CD4-positive, alpha-beta T cell treated with Interleukin-15 for 4 hours (primary cell): ENCODE measurements at regions not wholly inside any gene's neighbourhood (a gene's known extent, or its start where the extent isn't known, plus 50 kb on each side); places are given as distances from the start of the nearest gene placed in this dataset.

Experiments
- DNase-seq: peaks from one replicate; pipeline ENCODE4 v3.0.0-alpha.2; 2020; ENCODE audit warnings: low spot score

- DNase-seq = no peak
Measured at GRCh38 chr1:98068016-98068415, 147.2 kb upstream of the DPYD start.

DNA sequence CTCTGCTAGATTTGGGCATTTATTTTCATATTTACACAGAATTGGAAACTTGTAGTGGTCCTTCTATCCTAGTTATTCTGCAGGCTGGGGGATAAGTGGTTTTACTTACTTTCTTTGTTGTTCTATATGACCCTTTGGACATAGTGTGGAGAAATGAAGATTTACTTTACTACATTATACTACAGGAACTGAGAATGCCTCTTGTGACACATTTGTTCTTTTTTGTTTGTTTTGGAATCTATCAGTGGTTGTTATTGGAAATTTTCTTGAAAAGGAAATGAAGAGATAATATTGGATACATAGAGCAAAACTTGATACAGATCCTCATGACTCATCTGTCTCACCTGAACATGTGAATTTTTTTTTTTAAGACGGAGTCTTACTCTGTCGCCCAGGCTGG, 146.1 kb upstream of the DPYD start:
- no peak for DNase-seq

GRCh38 chr1:98059620-98060019, 138.8 kb upstream of the DPYD start:
- DNase-seq = no peak

DNA sequence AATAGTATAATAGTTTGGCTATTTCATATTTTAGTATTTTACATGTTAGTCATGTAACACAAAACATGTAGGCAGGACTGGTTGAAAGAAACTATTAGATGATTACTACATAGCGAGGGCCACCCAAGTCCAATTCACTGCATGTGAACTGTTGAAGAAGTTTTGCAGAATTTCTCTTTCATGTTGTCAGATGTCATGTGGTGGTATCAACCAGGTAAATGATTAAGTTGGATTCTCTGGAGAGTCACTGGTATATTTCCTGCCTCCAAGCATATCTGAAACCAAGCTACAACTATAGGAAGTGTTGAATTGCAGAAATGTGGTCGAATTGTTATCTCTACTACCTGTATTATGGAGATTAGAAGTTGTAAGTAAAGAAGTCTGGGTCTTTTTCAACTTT, 137.8 kb upstream of the DPYD start:
- no peak for DNase-seq

DNA sequence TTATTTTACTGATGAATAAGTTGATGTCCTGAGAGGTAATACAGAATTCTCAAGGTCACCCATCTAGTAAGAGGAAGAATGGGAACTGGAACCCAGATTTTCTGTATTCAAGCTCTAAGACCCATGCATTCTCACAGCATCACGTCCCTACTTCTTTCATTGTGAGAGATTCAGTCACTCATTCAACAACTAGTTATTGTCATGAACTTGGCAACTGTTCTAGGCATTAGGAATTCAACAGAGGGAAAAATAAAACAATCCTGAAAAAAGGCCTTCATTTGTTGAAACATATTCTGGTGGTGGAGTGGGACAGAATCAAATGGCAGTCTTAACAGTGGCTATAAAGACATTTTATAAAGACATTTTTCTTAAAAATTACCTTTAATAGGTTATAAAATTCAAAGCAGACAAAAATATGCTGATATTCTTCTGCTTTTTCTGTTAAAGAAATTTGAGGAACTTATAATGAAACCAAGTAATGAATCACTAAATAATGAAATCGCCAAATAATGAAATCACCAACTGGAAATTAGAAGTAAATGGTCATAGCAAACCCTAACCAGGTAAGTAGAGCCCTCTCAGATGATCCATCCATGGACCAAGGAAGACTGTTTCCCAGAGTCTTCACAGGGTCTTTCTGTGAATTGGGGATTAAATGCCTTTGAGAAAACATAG, 136.5 kb upstream of the DPYD start:
- no peak for DNase-seq

DNA sequence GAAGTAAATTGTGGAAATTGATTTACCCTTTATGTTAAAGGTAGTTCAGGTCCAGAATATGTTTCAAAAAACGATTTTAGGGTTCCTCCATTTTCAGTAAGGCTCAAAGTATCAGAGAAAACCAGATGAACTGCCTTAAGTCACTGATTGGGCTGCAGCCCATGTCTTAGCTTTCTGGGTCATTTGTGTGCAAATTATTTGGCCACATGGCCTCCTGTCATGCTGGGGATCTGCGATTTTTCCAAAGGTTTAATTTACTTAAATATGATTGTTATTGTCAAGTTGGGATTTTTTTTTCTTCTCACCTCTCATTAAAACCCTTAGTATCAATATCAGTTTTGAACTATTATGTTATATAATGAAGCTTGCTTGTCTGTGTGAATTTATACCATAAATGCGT, 135.9 kb upstream of the DPYD start:
- no peak for DNase-seq

DNA sequence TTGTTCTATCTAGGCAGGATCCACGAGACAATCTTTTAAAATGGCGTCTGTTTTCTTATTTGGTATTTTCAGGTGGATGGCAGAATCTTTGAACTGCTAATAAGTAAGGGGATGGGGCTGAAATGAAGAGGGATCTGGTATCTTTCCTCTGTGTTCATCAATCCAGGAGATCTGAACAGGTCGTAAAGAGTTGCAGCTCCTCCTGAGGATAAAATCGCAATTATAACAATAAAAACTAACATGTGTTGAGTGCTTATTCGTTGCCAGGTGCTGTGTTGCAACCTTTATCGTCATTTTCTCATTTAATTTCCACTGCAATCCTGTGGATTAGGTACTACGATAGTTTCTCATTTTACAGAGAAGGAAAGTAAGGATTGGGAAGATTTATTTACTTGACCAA, 134.6 kb upstream of the DPYD start:
- no peak for DNase-seq

DNA sequence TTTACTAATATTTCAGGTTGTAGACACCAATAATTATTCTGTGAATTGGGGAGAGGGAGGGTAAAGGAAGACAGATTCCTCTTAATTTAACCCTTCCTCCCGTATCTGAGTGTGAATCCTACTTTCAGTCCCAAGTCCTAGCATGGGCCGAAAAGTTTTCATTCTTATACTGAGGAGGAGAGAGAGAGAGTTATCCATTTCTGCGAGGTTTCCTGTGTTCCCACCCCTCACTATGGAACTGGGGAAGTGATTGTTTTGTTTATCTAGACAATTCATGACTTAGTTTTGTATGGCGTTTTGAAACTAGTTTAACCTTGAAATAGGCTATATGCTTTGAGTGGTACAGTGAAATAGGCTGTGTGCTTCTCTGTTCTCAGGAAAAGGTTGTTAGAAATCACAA, 134.0 kb upstream of the DPYD start:
- no peak for DNase-seq

DNA sequence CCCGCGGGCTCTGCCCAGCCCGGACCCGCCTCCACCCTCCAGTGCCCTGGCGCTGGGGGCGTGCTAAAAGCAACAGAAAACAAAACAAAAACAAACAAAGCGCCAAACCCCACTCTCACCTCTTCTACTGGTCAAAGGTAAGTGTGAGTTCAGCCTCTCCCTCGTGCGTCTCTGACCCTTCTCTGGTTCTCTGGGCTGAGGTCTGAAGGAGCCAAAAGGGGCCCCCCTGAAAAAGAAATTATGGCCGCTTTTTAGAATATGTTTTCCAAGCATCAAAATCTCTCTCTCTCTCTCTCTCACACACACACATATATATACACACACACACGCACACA, 133.5 kb upstream of the DPYD start:
- no peak for DNase-seq

GRCh38 chr1:98053471-98054366, 132.9 kb upstream of the DPYD start:
- peak; percentile 55 for DNase-seq

DNA sequence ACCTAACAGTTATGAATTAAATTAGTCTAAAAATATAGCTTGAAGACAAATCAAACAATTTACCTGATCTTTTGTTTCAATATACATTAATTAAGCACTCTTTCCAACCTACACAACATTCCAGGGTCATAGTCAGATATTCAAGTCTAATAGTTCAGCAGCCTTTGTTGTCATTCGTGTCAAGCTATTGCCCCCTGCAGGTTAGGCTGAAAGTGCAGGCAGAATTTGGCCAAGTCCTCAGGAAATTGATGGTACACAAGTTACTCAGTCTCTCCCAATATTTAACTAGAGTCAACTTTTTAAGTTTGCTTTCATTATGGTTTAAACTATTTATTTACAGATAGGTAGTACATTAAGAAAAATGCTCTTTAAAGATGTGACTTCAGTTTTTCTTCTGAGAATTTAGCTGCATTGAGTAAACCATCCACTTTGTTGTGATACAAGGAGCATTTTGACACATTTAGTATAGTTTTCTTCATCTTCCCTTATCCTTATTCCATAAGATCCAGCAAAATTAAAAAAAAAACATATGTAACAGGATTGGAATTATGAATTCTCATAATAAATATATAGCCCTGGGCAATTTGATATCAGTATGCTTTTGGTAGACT, 130.3 kb upstream of the DPYD start:
- DNase-seq = peak; percentile 78

DNA sequence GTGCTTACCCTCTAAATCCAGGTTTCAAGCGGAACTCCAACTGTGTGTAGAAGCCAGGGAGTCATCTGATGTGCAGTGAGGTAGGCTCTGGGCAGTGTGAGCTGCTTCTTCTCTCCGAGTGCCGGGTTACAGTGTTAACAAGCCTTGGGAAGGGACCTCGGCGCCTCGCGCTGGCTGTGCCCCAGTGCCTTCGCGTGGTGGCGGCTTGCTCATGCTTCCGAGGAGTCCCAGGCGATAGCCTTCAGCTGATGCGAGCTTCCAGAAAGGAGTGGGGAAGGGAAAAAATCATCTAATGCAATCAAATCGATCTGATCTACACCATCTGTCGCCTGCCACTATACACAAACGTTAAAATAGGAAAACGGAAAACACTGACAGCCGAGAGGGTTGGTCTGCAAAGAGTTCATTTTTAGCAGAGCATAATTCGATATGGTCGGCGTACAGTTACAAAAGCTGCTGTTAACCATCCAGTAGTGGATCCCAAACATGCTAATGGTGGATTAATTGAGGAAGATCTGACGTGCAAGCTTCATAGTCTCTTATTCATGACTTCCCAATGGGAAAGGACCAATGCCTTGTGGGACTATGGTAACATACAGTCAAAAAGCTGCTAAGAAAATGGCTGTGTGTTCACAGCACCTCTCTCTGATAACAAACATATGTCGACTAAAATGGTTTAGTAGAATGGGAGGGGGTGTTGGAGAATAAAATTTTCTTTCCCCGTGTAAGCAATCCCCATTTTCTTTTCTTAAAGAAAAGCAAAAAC, 128.7 kb upstream of the DPYD start:
- DNase-seq = no peak

GRCh38 chr1:98048751-98049325, 128.0 kb upstream of the DPYD start:
- no peak for DNase-seq

DNA sequence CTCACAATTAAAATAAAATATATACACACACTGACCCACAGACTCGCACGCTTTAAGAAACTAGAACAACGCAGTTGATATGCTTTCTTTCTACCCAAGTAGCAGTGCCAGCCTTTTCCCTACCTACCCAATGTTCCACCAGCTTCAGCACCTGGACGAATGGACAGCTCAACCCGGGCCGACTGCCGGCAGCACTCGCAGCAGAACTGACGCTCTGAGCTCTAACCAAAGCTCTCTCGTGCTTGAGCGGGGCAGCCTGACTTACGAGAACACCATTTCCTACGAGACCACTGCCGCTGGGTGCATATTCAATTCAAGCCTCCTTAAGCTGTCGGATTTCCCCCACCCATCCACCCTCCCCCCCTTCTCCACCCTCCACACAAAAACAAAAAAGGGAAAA, 127.4 kb upstream of the DPYD start:
- DNase-seq = peak; percentile 64

DNA sequence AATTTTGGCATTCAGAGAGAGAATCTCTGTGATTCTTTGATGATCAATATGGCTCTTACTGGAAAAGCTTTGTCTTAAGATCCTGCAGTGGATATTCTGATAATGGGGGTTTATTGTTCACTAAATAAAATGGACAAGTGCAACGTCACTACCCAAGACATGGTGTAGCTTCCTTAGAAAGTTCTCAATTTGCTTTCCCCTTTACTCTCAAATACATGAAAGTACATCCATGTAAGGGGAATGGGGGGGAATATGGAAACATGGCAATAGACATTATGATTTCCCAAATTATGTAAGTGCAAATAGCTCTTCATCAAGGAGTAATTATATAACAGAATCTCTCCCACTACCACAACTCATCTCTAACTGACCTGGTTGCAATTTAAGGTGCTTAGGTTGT, 126.3 kb upstream of the DPYD start:
- no peak for DNase-seq

GRCh38 chr1:98045767-98046641, 125.2 kb upstream of the DPYD start:
- no peak for DNase-seq

DNA sequence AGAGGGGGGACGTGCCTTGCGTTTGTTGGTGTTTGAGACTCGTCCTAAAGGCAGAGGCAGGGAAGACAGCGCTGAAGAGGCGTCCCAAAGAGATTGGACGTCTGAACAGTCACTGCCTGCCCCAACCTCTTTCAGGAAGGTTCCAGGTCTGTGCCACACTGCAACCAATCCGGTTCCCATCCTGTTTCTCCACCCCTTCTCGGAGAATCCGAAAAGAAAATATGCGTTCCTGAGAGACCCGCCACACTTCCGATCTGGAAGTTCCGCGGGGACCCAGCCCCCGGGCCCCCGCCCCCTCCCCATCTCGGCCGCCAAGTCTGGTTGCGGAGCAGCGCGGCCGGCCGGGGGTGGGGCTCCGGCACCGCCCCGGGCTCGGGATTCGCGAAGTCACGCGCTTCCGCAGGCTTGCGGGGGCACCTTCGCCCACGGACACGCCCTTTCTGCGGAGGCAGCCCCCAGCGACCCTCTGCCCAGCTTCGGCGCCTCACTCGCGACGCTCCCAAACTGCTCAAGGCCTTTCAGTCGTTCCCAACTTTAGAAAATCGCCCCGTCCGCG, 124.5 kb upstream of the DPYD start:
- DNase-seq = no peak

- DNase-seq = no peak
Measured at GRCh38 chr1:98044766-98045165, 123.9 kb upstream of the DPYD start.

GRCh38 chr1:98044071-98044697, 123.3 kb upstream of the DPYD start:
- DNase-seq = no peak

DNA sequence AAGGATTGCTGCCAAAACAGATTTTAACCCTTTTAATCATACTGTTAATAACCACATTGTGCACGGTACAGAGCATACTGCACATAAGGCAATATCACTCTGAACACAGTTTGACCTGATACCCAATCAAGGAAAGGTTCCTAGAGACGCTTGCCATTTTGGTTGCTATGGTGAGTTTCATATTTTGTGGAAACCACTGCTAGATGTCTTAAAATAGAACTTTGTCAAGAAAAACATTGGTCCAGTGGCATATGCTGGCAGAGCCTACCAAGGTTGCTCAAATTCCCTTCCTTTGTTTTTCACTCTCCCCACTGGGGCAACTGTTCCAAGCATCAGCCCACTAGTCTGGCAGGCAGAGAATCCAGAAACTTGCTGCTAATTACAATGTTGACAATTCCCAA, 114.8 kb upstream of the DPYD start:
- DNase-seq = no peak
